ENCODE measurements at regions not wholly inside any gene's neighbourhood (a gene's known extent, or its start where the extent isn't known, plus 50 kb on each side); places are given as distances from the start of the nearest gene placed in this dataset.

DNA sequence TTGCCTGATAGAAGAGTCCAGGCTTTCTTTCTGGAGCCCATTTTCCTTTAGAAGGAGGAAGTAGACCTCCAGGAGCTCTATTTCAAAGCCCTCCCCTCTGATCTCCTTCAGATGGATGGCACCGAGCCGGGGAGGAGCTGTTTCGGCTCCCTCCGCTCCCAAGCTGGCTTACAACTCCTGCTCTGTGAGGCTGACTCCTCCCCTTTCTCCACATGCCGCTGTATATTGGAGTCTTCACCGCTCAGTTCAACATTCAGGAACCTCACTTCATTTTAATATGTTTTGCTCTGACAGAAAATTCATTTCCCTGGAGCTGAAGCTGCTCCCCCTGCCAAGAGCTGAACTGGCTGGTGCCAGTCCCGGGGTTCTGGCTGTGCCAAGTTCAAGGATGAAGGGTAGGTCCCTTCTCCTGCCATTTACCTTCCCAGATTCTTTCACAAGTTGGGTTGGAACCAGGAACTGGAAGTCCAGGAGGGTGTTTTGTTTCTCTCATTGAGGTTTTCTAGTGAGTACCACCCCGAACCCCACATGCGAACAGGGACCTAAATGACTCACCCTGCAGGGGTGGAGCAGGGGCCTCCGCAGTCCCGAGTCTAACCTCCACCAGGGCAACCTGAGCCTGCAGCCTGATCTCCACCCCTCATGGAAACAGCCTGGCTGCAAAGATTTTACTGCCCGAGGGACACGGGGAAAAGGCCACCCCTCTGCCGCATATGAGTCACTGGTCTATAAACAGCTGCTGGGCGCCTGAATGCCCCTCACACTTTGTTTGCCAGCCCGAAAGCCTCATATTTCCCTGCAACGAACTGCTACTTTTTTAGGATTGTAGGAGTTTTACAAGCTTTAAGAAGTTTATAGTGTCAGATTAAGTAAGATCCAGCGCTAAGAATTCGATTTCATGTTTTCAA is 68.6 kb upstream of the FOXA2 start:
- DNase-seq (ENCODE audit: low spot score), result no peak
- TF ChIP-seq, protein P1, sequence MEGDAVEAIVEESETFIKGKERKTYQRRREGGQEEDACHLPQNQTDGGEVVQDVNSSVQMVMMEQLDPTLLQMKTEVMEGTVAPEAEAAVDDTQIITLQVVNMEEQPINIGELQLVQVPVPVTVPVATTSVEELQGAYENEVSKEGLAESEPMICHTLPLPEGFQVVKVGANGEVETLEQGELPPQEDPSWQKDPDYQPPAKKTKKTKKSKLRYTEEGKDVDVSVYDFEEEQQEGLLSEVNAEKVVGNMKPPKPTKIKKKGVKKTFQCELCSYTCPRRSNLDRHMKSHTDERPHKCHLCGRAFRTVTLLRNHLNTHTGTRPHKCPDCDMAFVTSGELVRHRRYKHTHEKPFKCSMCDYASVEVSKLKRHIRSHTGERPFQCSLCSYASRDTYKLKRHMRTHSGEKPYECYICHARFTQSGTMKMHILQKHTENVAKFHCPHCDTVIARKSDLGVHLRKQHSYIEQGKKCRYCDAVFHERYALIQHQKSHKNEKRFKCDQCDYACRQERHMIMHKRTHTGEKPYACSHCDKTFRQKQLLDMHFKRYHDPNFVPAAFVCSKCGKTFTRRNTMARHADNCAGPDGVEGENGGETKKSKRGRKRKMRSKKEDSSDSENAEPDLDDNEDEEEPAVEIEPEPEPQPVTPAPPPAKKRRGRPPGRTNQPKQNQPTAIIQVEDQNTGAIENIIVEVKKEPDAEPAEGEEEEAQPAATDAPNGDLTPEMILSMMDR (IDR thresholded peaks at IDR 0.05; ENCODE audit: extremely low read depth, insufficient read depth, missing control alignments), result no peak
- in situ Hi-C loops (cut with MboI; ENCODE audit: low pct_unique_long_range_greater_than_20kb, low sequenced_read_pairs, unreplicated experiment), result no loop called here

DNA sequence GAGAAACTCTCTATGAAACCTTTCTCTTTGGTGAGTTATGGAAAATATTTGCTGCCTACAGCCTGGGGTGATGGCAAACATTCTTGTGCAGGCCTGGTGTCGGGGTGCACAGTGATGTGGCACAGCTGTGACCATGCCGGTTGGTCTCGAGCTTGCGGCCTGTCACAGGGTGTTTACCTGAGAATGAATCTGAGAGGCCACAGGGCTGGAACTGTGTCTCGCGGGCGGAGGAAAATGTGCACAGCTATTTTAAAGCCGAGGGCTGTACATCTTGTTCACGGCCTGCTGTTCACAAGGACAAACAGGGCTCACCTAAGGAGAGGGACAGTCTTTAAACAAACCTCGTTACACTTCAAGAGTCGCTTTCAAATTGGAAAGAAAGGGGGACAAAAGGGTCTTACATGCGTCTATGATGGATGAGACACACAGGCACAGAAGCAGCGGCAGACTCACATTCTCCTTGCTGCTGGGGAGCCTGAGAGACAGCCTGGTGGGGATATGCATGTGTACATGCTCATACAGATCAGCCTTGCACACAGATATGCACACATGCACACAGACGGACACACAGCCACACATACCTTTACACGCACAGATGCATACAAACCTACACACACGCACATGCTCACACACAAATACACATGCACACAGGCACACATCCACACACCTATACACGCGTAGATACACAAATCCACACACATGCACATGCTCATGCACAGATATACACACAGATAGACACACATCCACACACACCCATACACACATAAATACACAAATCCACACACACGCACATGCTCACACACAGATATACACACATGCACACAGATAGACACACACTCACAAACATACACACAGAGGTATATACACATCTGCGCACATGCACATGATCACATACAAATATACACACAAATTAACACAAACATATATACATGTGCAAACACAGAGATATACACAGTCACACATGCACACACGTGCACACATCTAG is 69.6 kb upstream of the FOXA2 start:
- in situ Hi-C loops (cut with MboI; ENCODE audit: low pct_unique_long_range_greater_than_20kb, low sequenced_read_pairs, unreplicated experiment), result no loop called here
- TF ChIP-seq, protein P1 (IDR thresholded peaks at IDR 0.05; ENCODE audit: extremely low read depth, insufficient read depth, missing control alignments), result no peak
- no peak for DNase-seq (ENCODE audit: low spot score)

- in situ Hi-C loops (cut with MboI; ENCODE audit: low pct_unique_long_range_greater_than_20kb, low sequenced_read_pairs, unreplicated experiment), result no loop called here
- TF ChIP-seq, protein P1 (IDR thresholded peaks at IDR 0.05; ENCODE audit: extremely low read depth, insufficient read depth, missing control alignments), result no peak
- DNase-seq (ENCODE audit: low spot score), result no peak
Measured at GRCh38 chr20:22663528-22664025, 79.2 kb upstream of the FOXA2 start.

- no peak for DNase-seq (ENCODE audit: low spot score)
- in situ Hi-C loops (cut with MboI; ENCODE audit: low pct_unique_long_range_greater_than_20kb, low sequenced_read_pairs, unreplicated experiment), result no loop called here
- TF ChIP-seq, protein P1 (IDR thresholded peaks at IDR 0.05; ENCODE audit: extremely low read depth, insufficient read depth, missing control alignments), result no peak
Measured at GRCh38 chr20:22667198-22667597, 82.8 kb upstream of the FOXA2 start.

DNA sequence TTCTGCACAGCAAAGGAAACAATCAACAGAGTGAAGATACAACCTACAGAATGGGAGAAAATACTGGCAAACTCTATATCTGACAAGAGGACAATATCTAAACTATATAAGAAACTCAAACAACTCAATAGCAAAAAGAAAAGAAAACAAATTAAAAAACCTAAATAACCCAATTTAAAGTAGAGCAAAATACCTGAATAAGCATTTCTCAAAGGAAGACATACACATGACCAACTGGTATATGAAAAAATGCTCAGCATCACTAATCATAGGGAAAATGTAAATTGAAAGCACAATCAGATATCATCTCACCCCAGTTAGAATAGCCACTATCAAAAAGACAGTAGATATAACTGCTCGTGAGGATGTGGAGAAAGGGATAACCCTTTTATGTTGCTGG is 87.8 kb upstream of the FOXA2 start:
- in situ Hi-C loops (cut with MboI; ENCODE audit: low pct_unique_long_range_greater_than_20kb, low sequenced_read_pairs, unreplicated experiment), result loop anchor here (10.0 kb wide), 1 partner anchor 337 kb away; no protein-coding TSS in a partner anchor
- TF ChIP-seq, protein P1 (IDR thresholded peaks at IDR 0.05; ENCODE audit: extremely low read depth, insufficient read depth, missing control alignments), result no peak
- no peak for DNase-seq (ENCODE audit: low spot score)

DNA sequence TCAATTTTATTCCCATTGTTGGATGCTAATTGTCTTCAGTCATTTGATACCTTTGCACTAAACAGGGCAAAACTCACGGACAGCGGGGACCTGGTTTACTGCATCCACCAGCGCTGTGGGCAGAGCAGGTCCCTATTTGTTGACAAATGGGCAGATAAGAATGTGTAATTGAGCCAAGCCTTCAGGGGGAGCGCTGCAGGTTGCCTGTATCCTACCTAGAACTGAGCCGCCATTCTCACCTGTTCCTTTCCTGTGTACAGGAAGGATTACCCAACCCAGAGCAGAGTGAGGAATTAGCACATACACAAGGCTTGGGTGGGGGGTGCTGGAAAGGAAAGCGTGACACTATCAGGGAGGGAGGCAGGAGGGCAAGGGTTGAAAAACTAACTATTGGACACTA is 89.1 kb upstream of the FOXA2 start:
- in situ Hi-C loops (cut with MboI; ENCODE audit: low pct_unique_long_range_greater_than_20kb, low sequenced_read_pairs, unreplicated experiment), result loop anchor here (10.0 kb wide), 1 partner anchor 339 kb away; no protein-coding TSS in a partner anchor
- TF ChIP-seq, protein P1 (IDR thresholded peaks at IDR 0.05; ENCODE audit: extremely low read depth, insufficient read depth, missing control alignments), result no peak
- DNase-seq (ENCODE audit: low spot score), result no peak

Data from GM13977 (cell line).